ENCODE measurements at regions not wholly inside any gene's neighbourhood (a gene's known extent, or its start where the extent isn't known, plus 50 kb on each side); places are given as distances from the start of the nearest gene placed in this dataset.

GRCh38 chr1:239816081-239816782 lies 275.5 kb upstream of the FMN2 start:
- DNase-seq (ENCODE audit: low read depth in 4 of 4, low spot score in 2 of 4), result no peak

GRCh38 chr1:239817276-239817675 lies 274.4 kb upstream of the FMN2 start:
- no peak for DNase-seq (ENCODE audit: low read depth in 4 of 4, low spot score in 2 of 4)

- DNase-seq (ENCODE audit: low read depth in 4 of 4, low spot score in 2 of 4), result no peak
These were observed 273.9 kb upstream of the FMN2 start for GRCh38 chr1:239817801-239818200.

GRCh38 chr1:239819096-239819495 lies 272.6 kb upstream of the FMN2 start:
- DNase-seq (ENCODE audit: low read depth in 4 of 4, low spot score in 2 of 4), result no peak

- no peak for DNase-seq (ENCODE audit: low read depth in 4 of 4, low spot score in 2 of 4)
These were observed 271.9 kb upstream of the FMN2 start for GRCh38 chr1:239819756-239820250.

GRCh38 chr1:239823852-239824251 lies 267.8 kb upstream of the FMN2 start:
- no peak for DNase-seq (ENCODE audit: low read depth in 4 of 4, low spot score in 2 of 4)

GRCh38 chr1:239826211-239826610 lies 265.5 kb upstream of the FMN2 start:
- no peak for DNase-seq (ENCODE audit: low read depth in 4 of 4, low spot score in 2 of 4)

- DNase-seq (ENCODE audit: low read depth in 4 of 4, low spot score in 2 of 4), result no peak
These were observed 264.9 kb upstream of the FMN2 start for GRCh38 chr1:239826736-239827135.

GRCh38 chr1:239829535-239829934 lies 262.1 kb upstream of the FMN2 start:
- no peak for DNase-seq (ENCODE audit: low read depth in 4 of 4, low spot score in 2 of 4)

GRCh38 chr1:239831577-239832355 lies 259.9 kb upstream of the FMN2 start:
- DNase-seq (ENCODE audit: low read depth in 4 of 4, low spot score in 2 of 4), result no peak

GRCh38 chr1:239833723-239834122 lies 258.0 kb upstream of the FMN2 start:
- DNase-seq (ENCODE audit: low read depth in 4 of 4, low spot score in 2 of 4), result no peak

- no peak for DNase-seq (ENCODE audit: low read depth in 4 of 4, low spot score in 2 of 4)
These were observed 255.7 kb upstream of the FMN2 start for GRCh38 chr1:239835946-239836440.

GRCh38 chr1:239840336-239840735 lies 251.3 kb upstream of the FMN2 start:
- no peak for DNase-seq (ENCODE audit: low read depth in 4 of 4, low spot score in 2 of 4)

- DNase-seq (ENCODE audit: low read depth in 4 of 4, low spot score in 2 of 4), result no peak
These were observed 250.9 kb upstream of the FMN2 start for GRCh38 chr1:239840790-239841189.

GRCh38 chr1:239841631-239842030 lies 250.1 kb upstream of the FMN2 start:
- no peak for DNase-seq (ENCODE audit: low read depth in 4 of 4, low spot score in 2 of 4)

- DNase-seq (ENCODE audit: low read depth in 4 of 4, low spot score in 2 of 4), result no peak
These were observed 248.1 kb upstream of the FMN2 start for GRCh38 chr1:239843541-239843940.

GRCh38 chr1:239844833-239845232 lies 246.8 kb upstream of the FMN2 start:
- DNase-seq (ENCODE audit: low read depth in 4 of 4, low spot score in 2 of 4), result no peak

GRCh38 chr1:239854922-239855321 lies 236.8 kb upstream of the FMN2 start:
- DNase-seq (ENCODE audit: low read depth in 4 of 4, low spot score in 2 of 4), result no peak

- no peak for DNase-seq (ENCODE audit: low read depth in 4 of 4, low spot score in 2 of 4)
These were observed 235.6 kb upstream of the FMN2 start for GRCh38 chr1:239856067-239856466.

GRCh38 chr1:239856924-239857323 lies 234.8 kb upstream of the FMN2 start:
- DNase-seq (ENCODE audit: low read depth in 4 of 4, low spot score in 2 of 4), result no peak

- DNase-seq (ENCODE audit: low read depth in 4 of 4, low spot score in 2 of 4), result no peak
These were observed 233.6 kb upstream of the FMN2 start for GRCh38 chr1:239858057-239858456.

GRCh38 chr1:239858529-239858928 lies 233.2 kb upstream of the FMN2 start:
- no peak for DNase-seq (ENCODE audit: low read depth in 4 of 4, low spot score in 2 of 4)

Data from left renal cortex interstitium (tissue), 4 donors.